ENCODE measurements at regions not wholly inside any gene's neighbourhood (a gene's known extent, or its start where the extent isn't known, plus 50 kb on each side); places are given as distances from the start of the nearest gene placed in this dataset.

GRCh38 chr2:13030606-13031005 is 313.9 kb downstream of the TRIB2 start:
- TF ChIP-seq CTCF (conservative IDR thresholded peaks at IDR 0.05 in 1 of 2, IDR thresholded peaks at IDR 0.05 in 1 of 2; ENCODE audit: low read depth in 1 of 2, low read length in 2 of 2) (no peak), EZH2 (IDR thresholded peaks at IDR 0.05; ENCODE audit: low read length, missing control alignments) (no peak)
